HUDEP-2 (cell line): ENCODE measurements at regions not wholly inside any gene's neighbourhood (a gene's known extent, or its start where the extent isn't known, plus 50 kb on each side); places are given as distances from the start of the nearest gene placed in this dataset.
A peak's percentile ranks its signal among the peaks of the same experiment; 100 is the strongest.

Source experiments
- DNase-seq, 76 experiments: peaks; one replicate each; lab custom pipeline; 2025; ENCODE audit not compliant: unreplicated experiment in 76 of 76; lab: John Stamatoyannopoulos, UW

DNA sequence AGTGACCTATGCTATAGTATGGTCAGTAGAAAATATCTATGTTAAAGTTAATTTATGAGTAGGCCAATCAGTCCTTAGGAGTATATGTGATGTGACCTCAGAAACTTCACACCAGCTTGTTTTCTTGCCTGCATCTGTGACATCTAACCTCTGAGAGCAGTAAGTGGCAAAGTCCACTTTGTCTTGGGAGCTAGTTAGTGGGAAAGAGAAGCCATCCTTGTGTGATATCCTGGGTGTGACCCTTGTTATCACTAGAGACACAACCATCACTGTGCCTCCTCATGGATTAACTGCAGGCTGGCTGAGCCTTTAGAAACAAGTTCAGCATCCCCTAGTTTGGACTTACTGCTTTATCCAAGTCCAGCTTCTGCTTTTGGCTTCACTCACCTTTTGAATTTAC lies 170.6 kb upstream of the STXBP6 start:
- no peak for DNase-seq

- DNase-seq, result no peak
Measured at GRCh38 chr14:25215607-25216006, 165.7 kb upstream of the STXBP6 start.

GRCh38 chr14:25197885-25198284 lies 147.9 kb upstream of the STXBP6 start:
- no peak for DNase-seq

GRCh38 chr14:25180221-25180620 lies 130.3 kb upstream of the STXBP6 start:
- no peak for DNase-seq

- DNase-seq, result no peak
Measured at GRCh38 chr14:25178255-25178654, 128.3 kb upstream of the STXBP6 start.

DNA sequence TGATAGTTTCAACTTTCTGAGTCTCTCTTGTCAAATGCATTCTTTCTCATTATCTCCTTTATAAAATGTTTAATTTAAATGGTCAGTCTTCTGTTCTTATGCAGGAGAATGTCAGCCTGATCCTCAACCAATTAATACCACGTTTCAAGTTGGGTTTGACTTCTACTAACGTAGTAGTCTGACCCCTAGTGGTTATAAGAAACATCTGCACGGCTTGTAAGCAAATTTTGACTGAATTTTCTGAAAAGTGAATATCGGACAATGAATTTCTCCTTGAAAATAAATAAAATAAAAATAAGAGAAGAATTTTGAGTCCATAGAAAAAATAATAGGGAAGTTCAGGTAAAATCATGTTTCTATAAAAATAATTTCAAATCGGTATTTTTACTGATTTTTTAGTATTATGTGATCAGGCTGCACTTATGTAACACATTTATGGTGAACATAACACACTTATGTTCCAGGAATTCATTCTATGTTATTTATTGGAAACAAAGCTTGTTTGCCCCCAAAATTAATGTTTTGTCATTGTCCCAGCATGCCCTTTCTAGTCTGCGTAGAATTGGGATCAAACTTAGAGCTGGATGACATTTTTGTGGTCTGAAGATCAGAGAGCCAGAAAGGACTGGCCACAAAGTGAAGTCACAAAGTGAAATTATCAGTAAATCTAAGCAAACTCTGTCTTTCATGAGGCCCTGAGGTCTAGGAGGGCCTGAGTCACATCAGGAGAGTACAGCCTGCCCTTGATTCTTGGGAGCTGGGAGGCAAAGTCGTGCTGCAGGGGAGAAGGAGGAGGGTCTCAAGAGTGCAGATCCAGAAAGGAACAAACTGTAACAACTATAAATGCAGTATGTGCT lies 101.2 kb upstream of the STXBP6 start:
- DNase-seq, result peak in 17 of 76 experiments; percentile 0 to 39 (median 3)

DNA sequence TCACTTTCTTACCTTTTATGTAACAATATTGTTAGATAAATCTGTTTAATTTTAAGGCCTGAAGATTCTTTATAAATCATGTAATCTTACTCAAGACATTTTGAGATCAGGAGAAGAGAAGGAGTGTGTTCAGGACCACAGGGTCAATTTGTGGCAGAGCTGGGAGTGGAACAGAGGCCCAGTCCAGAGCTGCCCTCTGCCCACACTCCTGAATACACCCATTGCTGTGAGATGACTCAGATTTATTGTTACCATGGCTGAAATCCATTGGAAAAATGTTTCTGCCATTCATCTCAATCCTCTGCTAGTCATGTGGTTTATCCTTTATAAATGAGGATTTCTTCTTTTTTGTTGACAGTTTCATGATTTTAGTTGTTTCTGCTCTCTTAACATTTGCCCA lies 100.5 kb upstream of the STXBP6 start:
- DNase-seq, result no peak

- DNase-seq, result no peak
Measured at GRCh38 chr14:25140411-25140810, 90.5 kb upstream of the STXBP6 start.

DNA sequence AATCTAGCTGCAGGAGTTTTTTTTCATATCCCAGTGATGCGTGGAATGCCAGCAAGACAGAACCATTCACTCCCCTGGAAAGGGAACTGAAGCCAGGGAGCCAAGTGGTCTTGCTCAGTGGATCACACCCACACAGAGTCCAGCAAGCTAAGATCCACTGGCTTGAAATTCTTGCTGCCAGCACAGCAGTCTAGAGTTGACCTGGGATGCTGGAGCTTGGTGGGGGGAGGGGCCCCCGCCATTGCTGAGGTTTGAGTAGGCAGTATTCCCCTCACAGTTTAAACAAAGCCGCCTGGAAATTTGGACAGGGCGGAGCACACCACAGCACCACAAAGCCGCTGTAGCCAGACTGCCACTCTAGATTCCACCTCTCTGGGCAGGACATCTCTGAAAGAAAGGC lies 86.9 kb upstream of the STXBP6 start:
- DNase-seq, result no peak

DNA sequence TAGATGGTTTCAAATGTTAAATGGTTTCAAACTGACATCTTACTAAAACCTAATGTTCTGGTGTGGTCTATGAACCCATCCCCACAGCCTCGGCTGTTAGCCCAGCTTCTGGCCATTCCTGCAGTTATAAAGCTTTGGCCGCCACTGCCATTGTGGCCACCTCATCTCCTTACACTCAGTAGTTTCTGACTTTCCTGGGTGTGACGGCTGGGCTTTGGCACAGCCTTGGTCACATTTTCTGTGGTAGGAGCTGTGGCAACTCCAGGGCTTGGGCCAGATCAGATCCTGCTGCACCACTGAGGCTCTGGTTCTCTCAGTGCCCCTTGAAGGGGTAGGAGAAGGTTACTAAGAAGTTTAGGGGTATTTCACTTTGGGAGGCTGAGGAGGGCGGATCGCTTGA lies 84.2 kb upstream of the STXBP6 start:
- no peak for DNase-seq

DNA sequence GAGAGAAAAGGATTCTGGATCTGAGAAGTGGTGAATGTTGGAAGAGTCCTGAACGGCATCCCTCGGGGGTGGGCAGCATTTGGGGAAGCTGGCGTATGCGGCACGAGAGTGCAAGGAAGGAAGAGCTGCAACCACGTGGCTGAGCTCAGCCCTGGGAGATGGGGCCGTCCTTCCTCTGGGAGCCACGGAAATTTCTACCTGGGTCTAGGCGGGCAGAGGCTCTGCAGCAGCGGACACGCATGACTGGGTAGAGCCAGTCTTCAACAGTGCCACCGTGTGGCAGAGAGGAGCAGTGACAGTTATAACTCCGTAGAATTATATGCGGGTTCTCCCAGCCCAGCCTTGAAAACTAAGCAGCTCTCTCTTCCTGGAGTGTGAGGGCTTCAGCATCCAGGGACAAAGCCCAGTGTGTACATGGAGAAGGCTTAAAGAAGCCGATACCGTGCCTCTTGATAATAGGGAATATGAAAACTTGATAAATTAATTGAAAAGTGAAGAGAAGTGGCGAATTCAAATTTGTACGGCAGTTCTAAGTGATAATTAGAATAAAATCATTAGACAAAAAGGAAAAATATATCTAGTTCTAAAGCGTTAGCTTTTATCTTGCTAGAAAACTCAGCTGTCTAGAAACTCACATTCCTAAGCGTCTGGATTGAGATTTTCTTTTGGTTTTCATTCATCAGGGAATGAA lies 82.9 kb upstream of the STXBP6 start:
- DNase-seq, result peak in 36 of 76 experiments; percentile 2 to 47 (median 16)

DNA sequence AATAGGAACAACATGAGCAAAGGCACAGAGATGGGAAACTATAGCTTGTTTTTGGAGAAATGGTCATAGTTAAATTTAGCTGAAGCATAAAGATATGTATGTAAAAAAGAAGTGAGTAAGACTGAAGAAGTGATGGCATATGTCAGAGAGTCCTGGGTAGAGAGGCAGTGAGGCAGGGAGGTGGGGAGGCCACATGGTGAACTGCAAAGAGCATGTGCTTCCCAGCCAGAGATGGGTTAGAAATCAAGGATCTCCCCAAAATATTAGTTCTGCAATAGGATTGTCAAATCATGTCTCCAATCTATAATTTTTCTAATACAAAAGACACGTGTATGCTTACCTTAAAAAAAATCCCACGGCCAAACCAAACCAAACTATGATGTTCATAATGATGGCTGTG lies 82.1 kb upstream of the STXBP6 start:
- no peak for DNase-seq

- no peak for DNase-seq
Measured at GRCh38 chr14:25122843-25123242, 72.9 kb upstream of the STXBP6 start.

GRCh38 chr14:25122211-25122610 lies 72.3 kb upstream of the STXBP6 start:
- no peak for DNase-seq

DNA sequence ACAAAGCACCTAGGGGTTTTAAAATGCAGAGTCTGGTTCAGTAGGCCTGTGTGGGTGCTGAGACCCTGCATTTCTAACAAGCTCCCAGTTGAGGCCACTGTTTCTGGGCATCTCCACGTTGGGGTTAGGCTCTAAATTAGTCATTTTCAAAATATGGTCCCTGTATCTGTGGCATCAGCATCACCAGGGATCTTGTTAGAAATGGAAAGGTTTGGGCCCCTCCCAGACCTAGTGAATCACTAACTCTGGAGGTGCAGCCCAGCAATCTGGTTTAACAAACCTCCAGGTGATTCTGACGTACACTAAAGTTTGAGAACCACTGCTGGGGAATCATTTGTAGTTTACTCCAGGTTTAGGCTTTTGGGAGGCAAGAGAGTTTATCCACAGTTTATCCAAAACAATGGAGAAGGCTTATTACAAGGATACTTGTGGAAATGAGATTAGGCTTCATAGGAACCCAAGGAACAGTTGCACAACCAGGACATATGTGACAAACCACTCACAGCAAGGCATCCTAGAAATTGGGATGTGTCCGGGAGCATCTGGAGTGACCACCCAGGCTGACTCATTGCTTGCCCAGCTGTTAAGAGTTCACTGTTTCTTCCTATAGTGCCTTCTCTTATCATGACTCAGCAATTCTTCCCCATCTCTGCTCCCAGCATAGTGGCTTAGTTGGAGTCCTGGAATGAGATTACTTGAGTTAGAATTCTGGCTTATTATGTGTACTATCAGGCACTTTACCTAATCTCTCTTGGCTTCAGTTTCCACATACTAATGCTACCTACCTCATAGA lies 71.6 kb upstream of the STXBP6 start:
- no peak for DNase-seq

GRCh38 chr14:25120261-25120660 lies 70.3 kb upstream of the STXBP6 start:
- DNase-seq, result no peak

GRCh38 chr14:25118671-25119070 lies 68.7 kb upstream of the STXBP6 start:
- DNase-seq, result no peak

DNA sequence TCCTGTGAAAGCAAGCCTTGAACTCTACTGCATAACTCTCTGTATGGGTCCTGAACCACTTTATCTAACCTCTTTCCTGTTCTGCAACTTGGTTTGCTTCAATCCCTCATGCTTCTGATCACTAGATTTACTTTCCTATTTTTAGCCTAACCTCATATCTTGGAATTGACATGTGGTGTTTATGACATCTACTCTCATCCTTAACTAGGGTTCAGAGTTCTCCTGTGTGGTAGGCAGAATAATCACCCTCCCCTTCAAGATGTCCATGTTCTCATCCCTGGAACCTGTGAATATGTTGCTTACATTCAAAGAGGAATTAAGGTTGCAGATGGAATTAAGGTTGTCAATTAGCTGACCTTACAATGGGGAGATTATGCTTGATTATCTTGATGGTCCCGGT lies 67.4 kb upstream of the STXBP6 start:
- no peak for DNase-seq

DNA sequence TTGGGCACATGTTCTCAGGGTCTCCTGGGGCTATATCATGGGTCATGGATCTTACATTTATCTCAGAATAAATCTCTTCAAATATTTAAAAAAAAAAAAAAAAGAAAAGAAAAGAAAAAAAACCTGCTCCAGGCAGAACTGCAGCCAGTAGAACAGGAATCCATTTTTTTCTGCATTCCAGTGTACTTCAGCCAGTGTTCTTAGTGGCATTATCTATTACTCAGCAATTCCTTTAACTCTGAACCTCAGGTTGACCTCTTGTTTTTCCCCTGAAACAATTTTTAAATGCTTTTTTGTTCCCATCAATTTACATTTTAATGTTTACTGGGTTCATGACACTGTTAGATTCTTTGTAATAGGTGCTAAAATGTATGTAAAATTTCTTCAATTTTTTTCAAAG lies 66.7 kb upstream of the STXBP6 start:
- DNase-seq, result no peak

DNA sequence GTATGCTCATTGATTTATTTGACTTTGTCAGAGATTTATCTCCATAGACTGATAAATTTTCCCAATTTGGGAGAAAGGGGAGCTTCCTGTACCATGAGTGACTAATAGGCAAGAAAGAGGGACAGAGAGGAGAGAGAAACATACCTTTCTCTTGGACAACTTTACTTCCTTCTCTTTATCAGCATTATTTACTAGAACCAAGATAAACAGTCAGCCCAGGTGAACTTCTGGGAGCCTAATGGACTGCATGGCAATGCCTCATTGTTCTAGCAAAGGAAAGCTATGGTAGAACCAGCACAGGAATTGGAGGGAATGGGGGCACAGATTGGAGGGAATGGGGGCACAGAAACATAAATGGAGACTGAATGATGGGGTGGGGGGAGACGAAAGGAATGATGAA lies 63.4 kb upstream of the STXBP6 start:
- no peak for DNase-seq

- DNase-seq, result no peak
Measured at GRCh38 chr14:25111061-25111601, 61.2 kb upstream of the STXBP6 start.
